ENCODE measurements at regions not wholly inside any gene's neighbourhood (a gene's known extent, or its start where the extent isn't known, plus 50 kb on each side); places are given as distances from the start of the nearest gene placed in this dataset.

DNA sequence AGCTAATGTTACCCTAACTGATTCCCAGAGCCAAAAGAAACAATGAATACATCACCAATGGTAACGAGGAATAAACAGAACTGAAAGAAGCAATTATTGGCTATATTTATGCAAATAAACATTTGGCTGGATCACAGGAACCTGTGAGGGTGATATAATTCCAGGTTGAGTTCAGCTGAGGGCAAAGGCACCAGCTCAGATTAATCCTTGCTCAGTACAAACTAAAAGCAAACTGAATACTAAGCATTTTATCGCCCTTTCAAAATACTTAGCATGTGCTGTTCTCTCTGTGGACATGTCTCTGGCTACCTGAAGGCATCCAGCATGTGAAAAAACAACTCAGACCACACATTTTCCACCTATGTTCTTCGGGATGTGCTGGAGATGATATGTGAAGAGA, 791.7 kb downstream of the METTL4 start:
- TF ChIP-seq GATA2 (IDR thresholded peaks at IDR 0.05; ENCODE audit: low read depth, low read length) (no peak), GATA3 (IDR thresholded peaks at IDR 0.05; ENCODE audit: low read depth, low read length) (no peak)

- TF ChIP-seq GATA2 (IDR thresholded peaks at IDR 0.05; ENCODE audit: low read depth, low read length) (no peak), GATA3 (IDR thresholded peaks at IDR 0.05; ENCODE audit: low read depth, low read length) (no peak)
These were observed 787.2 kb downstream of the METTL4 start for GRCh38 chr18:1784113-1784512.

DNA sequence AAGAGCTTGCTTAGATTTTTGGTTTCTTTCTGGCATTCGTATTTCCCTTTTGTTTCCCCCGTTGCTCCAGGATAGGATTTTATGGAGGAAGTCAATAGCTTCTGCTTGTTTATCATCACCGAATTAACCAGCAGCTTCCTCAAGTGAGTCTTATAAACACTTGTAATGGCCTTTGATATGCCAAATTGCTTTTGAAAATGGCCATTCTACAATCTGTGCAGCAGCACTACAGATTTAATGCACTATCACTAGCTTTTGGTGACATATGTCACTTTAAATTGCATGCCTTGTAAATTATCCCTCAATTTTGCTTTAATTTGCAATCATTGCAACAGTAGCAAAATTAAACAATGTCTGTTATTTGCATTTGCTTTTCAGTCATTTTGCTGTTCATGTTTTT, 774.7 kb downstream of the METTL4 start:
- TF ChIP-seq GATA3 (IDR thresholded peaks at IDR 0.05; ENCODE audit: low read depth, low read length): no peak
- TF ChIP-seq GATA2 (IDR thresholded peaks at IDR 0.05; ENCODE audit: low read depth, low read length): no peak

DNA sequence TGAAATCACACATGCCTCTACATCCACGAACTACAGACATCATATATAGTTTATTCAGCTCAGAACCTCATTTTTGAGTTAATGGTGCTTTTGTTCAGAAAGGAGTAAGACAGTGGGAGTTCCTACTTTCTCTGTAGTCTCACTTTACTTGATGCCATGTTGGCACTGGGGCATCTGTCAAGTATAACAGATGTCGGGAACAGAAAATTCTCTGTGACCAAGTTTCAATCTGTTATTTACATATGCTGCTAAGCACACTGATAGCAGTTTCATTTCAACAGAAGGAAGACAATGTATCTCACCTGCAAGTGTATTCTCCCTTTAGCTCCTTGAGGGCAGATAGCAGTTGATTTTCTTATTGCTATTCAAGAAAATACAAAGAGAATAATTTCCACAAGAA, 774.1 kb downstream of the METTL4 start:
- TF ChIP-seq GATA2 (IDR thresholded peaks at IDR 0.05; ENCODE audit: low read depth, low read length): no peak
- TF ChIP-seq GATA3 (IDR thresholded peaks at IDR 0.05; ENCODE audit: low read depth, low read length): no peak

- TF ChIP-seq GATA2 (IDR thresholded peaks at IDR 0.05; ENCODE audit: low read depth, low read length) (no peak), GATA3 (IDR thresholded peaks at IDR 0.05; ENCODE audit: low read depth, low read length) (no peak)
These were observed 765.8 kb downstream of the METTL4 start for GRCh38 chr18:1805521-1805920.

DNA sequence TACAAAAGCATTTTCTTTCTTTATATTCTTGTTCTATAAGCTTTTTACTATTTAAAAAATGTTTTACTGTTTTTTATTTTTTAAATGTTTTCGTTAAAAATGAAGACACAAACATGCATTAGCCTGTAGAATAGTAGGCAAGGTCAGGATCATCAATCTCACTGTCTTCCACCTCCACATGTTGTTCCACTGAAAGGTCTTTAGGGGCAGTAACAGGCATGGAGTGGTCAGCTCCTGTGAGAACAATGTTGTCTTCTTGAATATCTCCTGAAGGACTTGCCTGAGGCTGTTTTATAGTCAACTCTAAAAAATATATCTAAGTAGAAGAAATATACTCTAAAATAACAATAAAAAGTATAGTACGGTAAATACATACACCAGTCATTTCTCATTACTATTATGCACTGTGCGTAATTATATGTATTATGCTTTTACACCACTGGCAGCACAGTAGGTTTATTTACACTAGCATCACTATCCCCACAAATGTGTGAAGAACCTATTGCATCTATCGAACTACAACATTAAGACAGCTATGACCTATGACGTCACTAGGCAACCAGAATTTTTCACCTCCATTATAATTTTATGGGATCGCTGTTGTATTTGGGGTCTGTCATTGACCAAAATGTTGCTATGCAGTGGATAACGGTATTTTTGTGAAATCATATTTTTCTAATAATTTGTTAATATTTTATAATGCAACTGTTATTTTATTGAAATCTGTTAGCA, 764.3 kb downstream of the METTL4 start:
- TF ChIP-seq GATA2 (IDR thresholded peaks at IDR 0.05; ENCODE audit: low read depth, low read length): no peak
- TF ChIP-seq GATA3 (IDR thresholded peaks at IDR 0.05; ENCODE audit: low read depth, low read length): no peak

- TF ChIP-seq GATA2 (IDR thresholded peaks at IDR 0.05; ENCODE audit: low read depth, low read length) (no peak), GATA3 (IDR thresholded peaks at IDR 0.05; ENCODE audit: low read depth, low read length) (no peak)
These were observed 760.0 kb downstream of the METTL4 start for GRCh38 chr18:1811282-1811681.

- no peak for TF ChIP-seq GATA2 (IDR thresholded peaks at IDR 0.05; ENCODE audit: low read depth, low read length)
- no peak for TF ChIP-seq GATA3 (IDR thresholded peaks at IDR 0.05; ENCODE audit: low read depth, low read length)
These were observed 746.0 kb downstream of the METTL4 start for GRCh38 chr18:1825296-1825695.

- TF ChIP-seq GATA2 (IDR thresholded peaks at IDR 0.05; ENCODE audit: low read depth, low read length) (no peak), GATA3 (IDR thresholded peaks at IDR 0.05; ENCODE audit: low read depth, low read length) (no peak)
These were observed 730.4 kb downstream of the METTL4 start for GRCh38 chr18:1840878-1841277.

DNA sequence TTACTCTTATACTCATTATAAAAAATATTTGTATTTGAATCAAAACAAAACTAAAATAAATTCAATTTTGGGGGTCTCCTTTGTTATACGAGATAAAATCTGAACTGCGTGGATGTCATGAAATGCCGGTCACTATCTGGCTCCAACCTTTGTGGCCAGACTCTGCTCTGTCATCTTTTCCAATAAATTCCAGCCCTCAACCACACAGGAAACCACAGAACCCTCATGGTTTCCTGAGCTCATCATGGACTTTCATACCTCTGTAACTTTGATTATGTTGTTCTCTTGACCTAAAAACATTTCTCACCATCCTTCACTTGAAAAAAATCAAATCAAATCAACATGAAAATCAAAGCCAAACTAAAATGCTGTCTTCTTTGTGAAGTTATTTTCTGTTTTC, 724.7 kb downstream of the METTL4 start:
- TF ChIP-seq GATA3 (IDR thresholded peaks at IDR 0.05; ENCODE audit: low read depth, low read length) (no peak), GATA2 (IDR thresholded peaks at IDR 0.05; ENCODE audit: low read depth, low read length) (no peak)

GRCh38 chr18:1848716-1849115, 722.6 kb downstream of the METTL4 start:
- no peak for TF ChIP-seq GATA3 (IDR thresholded peaks at IDR 0.05; ENCODE audit: low read depth, low read length)
- TF ChIP-seq GATA2 (IDR thresholded peaks at IDR 0.05; ENCODE audit: low read depth, low read length): no peak

GRCh38 chr18:1849386-1849785, 721.9 kb downstream of the METTL4 start:
- TF ChIP-seq GATA2 (IDR thresholded peaks at IDR 0.05; ENCODE audit: low read depth, low read length) (no peak), GATA3 (IDR thresholded peaks at IDR 0.05; ENCODE audit: low read depth, low read length) (no peak)

DNA sequence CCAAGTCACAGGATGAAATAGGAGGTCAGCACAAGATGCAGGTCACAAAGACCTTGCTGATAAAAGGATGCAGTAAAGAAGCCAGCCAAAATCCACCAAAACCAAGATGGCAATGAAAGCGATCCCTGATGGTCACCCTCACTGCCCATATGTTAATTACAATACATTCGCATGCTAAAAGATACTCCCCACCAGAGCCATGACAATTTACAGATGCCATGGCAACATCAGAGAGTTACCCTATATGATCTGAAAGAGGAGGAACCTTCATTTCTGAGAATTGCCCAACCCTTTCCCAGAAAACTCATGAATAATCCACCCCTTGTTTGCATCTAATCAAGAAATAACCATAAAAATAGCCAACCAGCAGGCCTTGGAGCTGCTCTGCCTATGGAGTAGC, 709.8 kb downstream of the METTL4 start:
- no peak for TF ChIP-seq GATA2 (IDR thresholded peaks at IDR 0.05; ENCODE audit: low read depth, low read length)
- no peak for TF ChIP-seq GATA3 (IDR thresholded peaks at IDR 0.05; ENCODE audit: low read depth, low read length)

- no peak for TF ChIP-seq GATA3 (IDR thresholded peaks at IDR 0.05; ENCODE audit: low read depth, low read length)
These were observed 705.4 kb downstream of the METTL4 start for GRCh38 chr18:1865869-1866268.

DNA sequence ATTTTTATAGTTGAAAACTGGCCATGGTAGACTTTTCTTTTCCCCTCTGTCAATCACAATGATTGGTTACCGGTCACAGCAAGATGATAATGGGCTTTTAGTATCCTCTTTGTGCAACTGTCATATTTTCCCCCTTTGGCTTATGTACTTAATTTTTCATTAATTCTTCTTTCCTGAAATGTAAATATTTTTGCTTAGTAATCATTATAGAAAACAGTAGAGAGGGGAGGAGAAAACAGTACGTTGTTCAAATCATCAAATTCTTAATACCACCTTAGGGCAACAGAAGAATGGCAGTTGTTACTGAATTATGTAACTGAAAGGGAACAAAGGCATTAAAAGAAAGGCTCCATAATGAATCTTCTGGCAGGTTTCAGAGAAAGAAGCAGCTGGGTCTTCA, 699.0 kb downstream of the METTL4 start:
- TF ChIP-seq GATA3 (IDR thresholded peaks at IDR 0.05; ENCODE audit: low read depth, low read length): no peak
- no peak for TF ChIP-seq GATA2 (IDR thresholded peaks at IDR 0.05; ENCODE audit: low read depth, low read length)

- TF ChIP-seq GATA2 (IDR thresholded peaks at IDR 0.05; ENCODE audit: low read depth, low read length): no peak
These were observed 696.1 kb downstream of the METTL4 start for GRCh38 chr18:1875219-1875618.
